BE2C (cell line): ENCODE measurements at regions not wholly inside any gene's neighbourhood (a gene's known extent, or its start where the extent isn't known, plus 50 kb on each side); places are given as distances from the start of the nearest gene placed in this dataset.

Experiments used
- DNase-seq: peaks from one replicate; pipeline ENCODE4 v3.0.0-alpha.2; 2020
- H3K27me3 ChIP-seq: fragments of 250-450 bp; sonication (Bioruptor Pico); 2 replicates; pipeline ENCODE4 v1.5.1; 2020; ENCODE audit warnings: mild to moderate bottlenecking
- H3K36me3 ChIP-seq: fragments of 250-450 bp; sonication (Bioruptor Pico); 2 replicates; pipeline ENCODE4 v1.5.1; 2020; ENCODE audit warnings: mild to moderate bottlenecking
- H3K4me1 ChIP-seq: fragments of 250-450 bp; sonication (Bioruptor Pico); 2 replicates; pipeline ENCODE4 v1.5.1; 2020
- H3K4me3 ChIP-seq: 2 replicates; pipeline ENCODE4 v1.5.1; 2011; ENCODE audit warnings: low read depth, low read length
- H3K9me3 ChIP-seq: fragments of 250-450 bp; sonication (Bioruptor Pico); 2 replicates; pipeline ENCODE4 v1.5.1; 2020
- TF ChIP-seq, protein P1 (sequence below): IDR thresholded peaks from 2 replicates; pipeline ENCODE4 v1.5.1; 2012; ENCODE audit warnings: mild to moderate bottlenecking, low read depth, low read length

DNA sequence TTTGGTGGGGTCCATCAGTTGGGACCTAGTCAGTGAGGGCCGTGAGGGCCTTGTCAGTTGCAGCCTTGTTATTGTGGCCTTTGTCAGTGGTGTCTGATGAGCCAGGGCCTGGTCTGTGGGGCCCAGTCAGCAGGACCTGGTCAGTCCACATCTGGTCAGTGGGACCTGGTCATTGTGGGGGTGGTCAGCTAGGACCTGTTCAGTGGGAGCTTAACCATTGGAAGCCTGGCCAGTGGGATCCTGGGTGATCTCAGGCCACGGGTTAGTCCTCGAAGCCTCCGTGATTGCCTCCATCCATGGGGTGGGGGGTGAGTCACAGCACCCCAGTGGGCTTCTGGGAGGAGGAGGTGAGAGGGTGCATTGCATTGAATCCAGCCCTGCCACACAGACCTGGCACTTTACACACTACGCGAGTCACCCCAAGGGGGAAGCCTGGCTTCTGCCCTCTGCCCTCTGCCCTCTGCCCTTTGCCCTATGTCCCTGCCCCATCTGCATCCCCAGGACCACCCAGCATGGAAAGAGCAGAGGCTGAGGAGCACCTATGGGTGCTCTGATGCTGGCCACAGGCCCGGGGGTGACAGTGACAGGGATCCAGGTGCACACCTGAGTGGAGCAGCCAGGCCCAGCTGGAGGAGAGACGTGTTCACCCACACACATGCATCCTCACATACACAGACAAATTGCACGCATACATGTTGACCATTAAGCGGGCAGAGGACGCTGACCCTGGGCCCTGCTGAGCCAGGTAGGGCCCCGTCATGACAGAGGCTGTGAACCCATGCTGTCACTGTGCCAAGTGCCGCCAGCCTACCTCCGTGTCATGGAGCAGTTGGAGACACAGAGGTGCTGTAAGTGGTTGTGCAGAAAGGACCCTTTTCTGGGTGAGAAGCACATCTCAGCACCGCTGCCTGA, 59.8 kb upstream of the TPM4 start:
- no peak for DNase-seq
- TF ChIP-seq, protein P1, sequence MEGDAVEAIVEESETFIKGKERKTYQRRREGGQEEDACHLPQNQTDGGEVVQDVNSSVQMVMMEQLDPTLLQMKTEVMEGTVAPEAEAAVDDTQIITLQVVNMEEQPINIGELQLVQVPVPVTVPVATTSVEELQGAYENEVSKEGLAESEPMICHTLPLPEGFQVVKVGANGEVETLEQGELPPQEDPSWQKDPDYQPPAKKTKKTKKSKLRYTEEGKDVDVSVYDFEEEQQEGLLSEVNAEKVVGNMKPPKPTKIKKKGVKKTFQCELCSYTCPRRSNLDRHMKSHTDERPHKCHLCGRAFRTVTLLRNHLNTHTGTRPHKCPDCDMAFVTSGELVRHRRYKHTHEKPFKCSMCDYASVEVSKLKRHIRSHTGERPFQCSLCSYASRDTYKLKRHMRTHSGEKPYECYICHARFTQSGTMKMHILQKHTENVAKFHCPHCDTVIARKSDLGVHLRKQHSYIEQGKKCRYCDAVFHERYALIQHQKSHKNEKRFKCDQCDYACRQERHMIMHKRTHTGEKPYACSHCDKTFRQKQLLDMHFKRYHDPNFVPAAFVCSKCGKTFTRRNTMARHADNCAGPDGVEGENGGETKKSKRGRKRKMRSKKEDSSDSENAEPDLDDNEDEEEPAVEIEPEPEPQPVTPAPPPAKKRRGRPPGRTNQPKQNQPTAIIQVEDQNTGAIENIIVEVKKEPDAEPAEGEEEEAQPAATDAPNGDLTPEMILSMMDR: no peak
- no peaks in the 10 kb centered on the region for H3K4me1 ChIP-seq
- no peak overlapping the region for H3K4me3 ChIP-seq
- H3K36me3 ChIP-seq: no peaks in the 10 kb centered on the region
- H3K9me3 ChIP-seq: no peaks in the 10 kb centered on the region
- H3K27me3 ChIP-seq: no peaks in the 10 kb centered on the region

DNA sequence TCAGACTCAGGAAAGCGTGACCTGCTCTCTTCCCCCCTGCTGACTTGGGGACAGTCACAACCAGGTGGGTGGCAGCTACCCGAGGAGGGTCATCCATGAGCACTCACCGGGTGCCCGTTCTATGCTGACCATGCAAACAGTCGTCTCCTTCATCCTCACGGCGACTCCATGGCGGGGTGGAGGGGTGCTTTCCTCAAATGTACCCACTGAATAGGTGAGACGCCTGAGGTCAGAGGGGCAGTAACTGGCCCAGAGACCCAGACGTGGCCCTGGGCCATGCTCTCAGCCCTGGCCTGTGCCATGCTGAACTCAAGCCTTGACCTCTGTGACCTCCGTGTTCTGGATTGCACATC, 59.2 kb upstream of the TPM4 start:
- H3K4me1 ChIP-seq: no peaks in the 10 kb centered on the region
- TF ChIP-seq, protein P1: no peak
- H3K36me3 ChIP-seq: no peaks in the 10 kb centered on the region
- no peaks in the 10 kb centered on the region for H3K27me3 ChIP-seq
- no peak for DNase-seq
- no peak overlapping the region for H3K4me3 ChIP-seq
- no peaks in the 10 kb centered on the region for H3K9me3 ChIP-seq

DNA sequence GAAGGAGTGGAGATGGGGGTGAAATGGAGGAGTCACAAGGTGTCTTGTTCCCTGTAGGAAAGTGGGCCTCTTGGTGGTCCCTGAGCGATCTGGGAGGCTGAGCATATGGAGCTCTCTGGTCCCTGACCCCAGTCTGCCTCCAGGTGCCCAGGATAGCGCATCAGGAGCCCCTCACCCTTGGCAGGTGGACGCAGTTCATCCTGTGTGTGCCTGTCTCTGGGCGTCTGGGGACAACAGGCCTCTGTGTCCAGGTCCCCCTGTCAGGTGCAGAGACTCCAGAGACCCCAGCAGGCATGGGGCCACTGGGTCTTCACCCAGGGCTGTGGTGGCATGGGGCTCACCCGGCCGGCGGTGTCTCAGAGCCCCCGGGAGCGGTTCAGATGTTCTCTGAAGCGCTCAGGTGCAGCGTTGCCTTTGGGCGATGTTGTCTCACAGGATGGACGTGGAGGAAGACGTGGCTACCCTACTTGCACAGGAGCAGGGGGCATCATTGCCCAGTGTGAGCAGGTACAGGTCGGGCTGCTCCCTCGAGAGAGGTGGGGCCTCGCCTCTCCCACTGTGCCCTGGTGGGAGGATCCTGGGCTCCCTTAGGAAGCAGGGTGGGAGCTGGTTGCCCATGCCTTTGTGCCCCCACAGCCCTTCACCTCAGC, 58.1 kb upstream of the TPM4 start:
- Histone ChIP-seq H3K9me3 (no peaks in the 10 kb centered on the region), H3K4me3 (no peak overlapping the region), H3K4me1 (no peaks in the 10 kb centered on the region), H3K36me3 (no peaks in the 10 kb centered on the region), H3K27me3 (no peaks in the 10 kb centered on the region)
- no peak for DNase-seq
- TF ChIP-seq, protein P1: no peak

DNA sequence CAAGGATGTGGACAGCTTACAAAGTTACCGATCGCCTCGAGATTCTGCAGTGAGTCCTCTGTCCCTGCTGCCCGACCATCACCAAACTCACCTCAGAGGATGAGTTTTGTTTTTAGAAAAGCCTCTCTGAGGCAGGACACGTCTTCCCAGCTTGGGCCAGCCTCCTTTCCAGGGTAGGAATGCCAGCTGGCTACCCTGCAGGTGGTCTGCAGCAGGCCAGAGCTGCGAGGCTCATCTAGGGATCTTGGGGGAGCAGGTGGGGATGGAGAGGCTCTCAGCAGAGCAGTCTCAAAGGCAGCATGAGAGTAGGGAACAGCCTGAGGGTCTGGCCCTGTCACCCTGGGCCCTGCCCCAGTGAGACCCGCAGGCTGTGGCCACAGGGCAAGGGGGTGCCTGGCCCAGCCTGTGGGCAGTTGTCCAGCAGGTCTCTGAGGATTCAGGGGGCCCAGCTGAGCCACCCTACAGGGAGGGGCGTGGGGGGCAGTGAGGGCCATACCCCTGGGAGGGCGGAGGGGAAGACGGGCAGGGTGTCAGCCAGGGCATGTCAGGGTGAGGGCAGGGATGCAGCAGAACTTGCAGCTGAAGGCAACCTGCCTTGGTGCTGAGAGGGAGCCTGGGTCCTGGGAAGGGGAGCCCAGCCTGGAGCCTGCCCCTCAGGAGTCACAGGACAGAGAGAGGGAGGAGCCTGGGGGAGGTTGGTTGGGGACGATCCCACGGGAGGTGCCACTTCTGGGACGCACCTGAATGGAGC, 57.3 kb upstream of the TPM4 start:
- no peak overlapping the region for H3K4me3 ChIP-seq
- no peak for DNase-seq
- H3K36me3 ChIP-seq: no peaks in the 10 kb centered on the region
- no peaks in the 10 kb centered on the region for H3K27me3 ChIP-seq
- H3K4me1 ChIP-seq: no peaks in the 10 kb centered on the region
- TF ChIP-seq, protein P1: no peak
- H3K9me3 ChIP-seq: no peaks in the 10 kb centered on the region

DNA sequence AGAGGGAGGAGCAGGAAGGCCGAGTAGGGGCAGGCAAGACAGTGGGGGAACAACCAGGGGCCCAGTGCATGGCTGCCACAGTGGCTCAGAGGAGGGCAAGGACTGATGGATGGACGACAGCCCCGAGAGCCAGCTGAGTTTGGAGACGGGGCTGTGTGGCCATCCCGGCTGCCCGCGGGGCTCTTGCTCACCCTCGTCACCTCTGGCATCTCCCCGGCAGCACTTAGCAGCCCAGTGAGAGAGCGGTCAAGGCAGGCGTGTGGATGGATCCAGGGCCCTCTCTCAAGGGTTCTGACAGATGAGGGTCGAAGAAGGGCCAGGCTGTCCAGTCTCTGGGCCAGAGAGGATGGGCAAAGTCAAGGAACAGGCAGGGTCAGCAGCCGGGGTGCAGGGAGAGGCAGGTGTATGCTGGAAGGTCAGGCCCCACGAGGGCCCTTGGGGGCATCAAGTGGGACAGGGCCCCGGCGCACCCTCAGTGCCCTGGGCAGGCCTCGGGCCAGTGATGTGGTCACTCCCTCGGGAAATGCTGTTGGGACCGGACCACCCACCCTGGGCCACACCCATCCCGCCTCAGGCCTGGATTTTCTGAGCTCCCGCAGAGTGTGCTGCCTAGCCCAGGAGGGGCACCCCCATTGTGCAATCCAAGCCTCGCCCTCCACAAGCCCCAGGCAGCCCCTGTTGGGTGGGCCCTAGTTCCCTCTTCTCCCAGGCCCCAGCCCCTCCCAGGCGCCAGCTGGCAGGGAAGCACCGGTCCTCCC, 56.4 kb upstream of the TPM4 start:
- Histone ChIP-seq H3K4me3 (no peak overlapping the region), H3K27me3 (no peaks in the 10 kb centered on the region), H3K36me3 (no peaks in the 10 kb centered on the region), H3K9me3 (no peaks in the 10 kb centered on the region), H3K4me1 (no peaks in the 10 kb centered on the region)
- no peak for DNase-seq
- TF ChIP-seq, protein P1: no peak
